Renal pelvis (tissue), 1 donor: ENCODE measurements at regions not wholly inside any gene's neighbourhood (a gene's known extent, or its start where the extent isn't known, plus 50 kb on each side); places are given as distances from the start of the nearest gene placed in this dataset.

Experiments used
- DNase-seq: peaks from one replicate; pipeline ENCODE4 v3.0.0-alpha.2; 2013

DNA sequence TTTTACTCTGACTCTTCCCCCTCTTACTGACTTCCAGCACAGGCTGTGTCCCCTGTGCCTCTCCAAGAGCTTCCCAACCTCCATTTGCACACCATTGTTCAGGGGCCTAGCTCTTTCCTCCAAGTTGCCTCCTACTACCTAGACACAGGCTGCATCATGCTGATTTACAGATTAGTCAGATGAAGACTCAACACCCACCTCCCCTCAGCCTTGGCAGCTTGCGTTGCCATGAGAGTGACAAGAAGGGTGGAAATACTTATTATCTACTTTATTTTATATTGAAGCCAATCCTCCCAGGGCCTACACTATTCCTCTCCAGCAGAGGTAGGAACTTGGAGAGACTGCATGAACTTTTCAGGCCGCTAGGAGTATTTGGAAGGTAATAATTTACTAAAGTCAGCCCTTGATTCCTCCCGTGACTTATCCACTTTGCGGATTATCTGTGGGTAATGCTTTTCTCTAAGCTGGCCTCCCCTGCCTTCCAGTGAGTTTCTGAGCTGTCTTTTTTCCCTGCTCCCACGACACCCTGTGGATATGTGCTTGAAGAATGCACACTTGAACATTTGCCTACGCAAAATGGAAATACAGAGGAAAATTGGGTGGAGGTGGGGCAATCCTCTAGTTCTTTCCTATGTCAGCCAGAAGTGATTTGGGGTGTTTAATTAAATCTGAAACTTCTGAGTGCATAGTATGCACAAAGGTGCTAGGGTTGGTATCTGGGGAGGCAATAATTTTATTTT, 74.1 kb upstream of the TMEM164 start:
- DNase-seq, result no peak

DNA sequence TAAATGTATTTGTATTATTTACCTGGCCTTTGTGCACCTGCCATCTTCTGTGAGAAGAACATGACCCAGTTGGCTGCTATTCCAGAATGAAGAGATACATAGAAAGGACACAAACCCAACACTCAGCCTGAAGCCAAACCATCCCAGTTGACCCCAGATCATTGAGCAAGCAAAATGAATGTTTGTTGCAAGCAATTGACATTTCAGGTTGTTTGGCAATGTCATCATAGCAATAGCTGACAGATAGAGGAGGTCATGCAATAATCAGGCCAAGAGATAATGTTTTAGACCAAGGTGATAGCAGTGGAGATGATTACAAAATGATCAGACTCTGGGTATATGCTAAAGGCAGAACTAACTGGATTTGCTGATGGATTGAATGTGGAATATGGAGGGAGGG, 71.2 kb upstream of the TMEM164 start:
- no peak for DNase-seq

DNA sequence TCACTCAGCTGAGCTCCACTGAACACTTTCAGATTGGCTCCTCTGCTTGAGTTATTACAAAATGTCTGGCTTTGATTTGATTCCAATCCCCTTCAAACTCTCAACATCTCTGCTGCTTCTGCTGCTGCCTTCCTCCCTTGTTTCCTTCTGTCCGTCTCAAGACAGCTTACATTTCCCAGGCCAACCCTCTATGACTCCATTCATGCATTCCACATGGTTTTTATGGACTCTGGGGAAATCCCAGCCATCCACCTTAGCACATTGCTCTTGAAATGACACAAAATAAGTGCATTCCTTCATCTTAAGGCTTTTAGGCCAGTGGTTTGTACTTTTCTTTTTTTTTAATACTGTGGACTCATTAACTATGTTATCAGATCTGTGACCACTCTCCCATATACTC, 68.5 kb upstream of the TMEM164 start:
- DNase-seq, result no peak

DNA sequence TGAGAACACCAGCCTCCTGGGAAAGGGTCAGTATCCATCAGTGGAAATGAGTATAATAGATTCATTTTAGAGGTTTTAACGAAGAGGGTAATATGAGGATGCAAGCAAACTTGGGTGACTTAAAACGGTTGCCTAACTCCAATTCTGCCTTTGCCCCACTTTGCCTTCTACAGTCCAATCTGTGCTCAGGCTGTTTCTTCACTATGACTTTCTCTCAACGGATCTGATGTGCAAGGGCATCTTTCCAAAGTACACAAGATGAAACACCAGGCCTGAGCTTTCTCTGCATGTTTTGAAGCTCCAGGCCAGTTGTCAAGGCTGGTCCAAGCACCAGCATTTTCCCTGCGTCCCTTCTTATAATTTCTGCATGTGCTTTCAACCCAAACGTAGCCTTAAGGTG, 68.0 kb upstream of the TMEM164 start:
- DNase-seq, result no peak

DNA sequence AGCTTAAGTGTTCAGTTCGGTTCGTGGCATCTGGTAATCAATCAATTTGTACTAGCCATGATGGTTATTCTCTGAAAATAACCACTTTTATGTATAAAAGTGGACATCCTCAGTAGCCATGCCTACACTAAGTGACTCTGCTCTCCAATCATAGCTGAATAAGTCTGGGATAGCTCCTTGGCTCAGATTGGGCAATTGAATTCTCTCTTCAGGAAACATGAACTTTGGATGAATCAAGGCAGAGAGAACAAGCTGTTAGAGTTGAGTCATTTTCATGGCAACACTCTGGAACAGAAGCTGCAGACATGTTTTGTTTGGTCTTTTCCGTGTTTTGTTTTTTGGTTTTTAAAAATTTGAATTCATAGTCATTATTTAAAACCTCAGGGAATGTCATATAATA, 66.8 kb upstream of the TMEM164 start:
- DNase-seq, result no peak

DNA sequence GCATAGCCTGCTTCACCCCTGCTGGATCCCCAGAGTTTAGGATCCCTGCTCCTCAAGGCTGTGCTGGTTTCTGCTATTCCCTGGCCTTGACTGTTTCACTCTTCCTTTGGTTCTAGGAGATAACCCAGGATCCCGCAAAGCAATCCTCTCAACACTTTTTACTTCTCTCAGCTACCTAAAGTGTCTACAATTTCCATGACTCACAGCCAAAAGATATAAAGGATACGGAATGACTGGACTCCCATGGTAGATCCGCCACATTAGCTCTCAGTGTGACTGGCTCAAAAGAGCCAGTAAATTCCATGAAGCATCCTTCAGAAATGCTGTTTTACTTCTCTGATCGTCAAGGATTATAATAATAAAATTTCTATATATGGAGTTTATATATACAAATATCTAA, 66.3 kb upstream of the TMEM164 start:
- DNase-seq, result no peak

DNA sequence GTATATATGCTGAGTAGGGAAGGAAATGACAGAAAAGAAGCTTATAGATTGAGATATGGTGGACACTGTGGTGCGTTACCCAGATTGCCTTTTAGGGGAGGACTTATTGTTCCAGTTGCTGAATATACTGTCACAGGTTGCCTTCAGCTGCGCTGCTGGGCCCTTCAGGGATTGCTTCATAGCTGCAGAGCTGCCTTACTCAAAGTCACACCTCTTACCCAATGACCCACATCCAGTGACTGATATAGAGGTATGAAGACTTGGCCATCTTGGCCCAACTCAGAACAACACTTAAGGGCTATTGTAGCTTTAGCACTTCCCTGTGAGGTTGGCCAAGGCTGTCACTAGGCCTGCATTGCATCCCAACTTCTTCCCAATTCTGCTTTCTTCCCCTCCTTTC, 63.4 kb upstream of the TMEM164 start:
- DNase-seq, result no peak

DNA sequence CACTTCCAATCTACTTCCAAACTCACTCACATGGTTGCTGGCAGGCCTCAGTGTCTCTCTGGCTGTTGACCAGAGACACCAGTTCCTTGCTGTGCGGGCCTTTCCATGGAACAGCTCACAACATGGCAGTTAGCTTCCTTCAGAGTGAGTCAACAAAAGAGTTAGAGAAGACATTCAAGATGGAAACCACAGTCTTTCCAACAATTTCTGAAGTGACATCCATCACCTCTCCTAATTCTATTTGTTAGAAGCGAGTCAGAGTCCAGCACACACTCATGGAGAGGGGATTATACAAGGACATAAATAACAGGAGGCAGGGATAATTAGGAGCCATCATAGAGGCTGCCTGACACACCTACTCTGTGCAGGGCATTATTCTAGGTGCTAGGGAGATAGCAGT, 62.5 kb upstream of the TMEM164 start:
- no peak for DNase-seq

DNA sequence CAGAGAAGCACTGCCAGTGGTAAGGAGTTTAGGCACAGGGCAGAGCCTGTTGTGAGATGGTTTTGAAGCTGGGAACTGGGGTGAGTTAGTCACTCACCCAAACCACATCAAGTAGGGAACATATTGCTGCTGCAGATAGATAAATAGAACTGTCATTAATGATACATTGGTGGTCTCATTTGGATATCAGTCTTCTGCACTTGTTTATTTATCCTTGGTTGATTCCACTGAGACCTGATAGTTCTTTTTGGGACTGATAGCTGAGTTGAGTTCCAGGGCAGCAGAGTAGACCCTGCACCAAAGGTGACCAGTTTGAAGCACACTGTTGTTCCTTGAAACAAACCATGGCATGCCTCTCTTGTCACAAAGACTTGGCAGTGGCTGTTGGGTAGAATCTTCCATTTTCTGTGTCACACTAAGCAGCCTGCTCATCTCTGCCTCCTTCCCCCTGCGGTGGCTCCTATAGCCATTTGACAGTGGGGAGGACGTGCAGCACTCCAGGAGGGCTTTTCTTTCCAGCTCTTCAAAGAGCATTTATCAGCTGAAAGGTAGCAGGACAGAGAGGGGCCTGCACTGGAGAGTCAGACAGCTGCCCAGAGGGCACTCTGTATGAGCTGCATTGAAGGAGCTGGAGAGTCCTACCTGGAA, 59.7 kb upstream of the TMEM164 start:
- DNase-seq, result no peak

DNA sequence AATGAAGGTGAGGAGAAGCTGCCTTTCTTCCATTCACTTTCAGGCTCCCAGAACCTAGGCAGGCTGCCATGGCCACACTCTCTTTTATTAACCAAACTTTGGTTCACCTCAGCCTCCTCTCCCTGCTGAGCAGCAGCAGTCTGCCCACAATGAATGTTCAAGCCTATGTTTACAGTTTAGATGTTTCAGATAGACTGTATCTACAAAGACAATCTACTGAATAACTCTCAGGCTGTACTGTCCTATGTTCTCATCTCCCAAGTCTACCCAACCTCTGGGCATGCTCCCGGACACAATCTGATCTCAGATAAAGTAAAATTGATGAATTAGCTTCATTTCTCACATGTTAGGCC, 59.2 kb upstream of the TMEM164 start:
- no peak for DNase-seq

DNA sequence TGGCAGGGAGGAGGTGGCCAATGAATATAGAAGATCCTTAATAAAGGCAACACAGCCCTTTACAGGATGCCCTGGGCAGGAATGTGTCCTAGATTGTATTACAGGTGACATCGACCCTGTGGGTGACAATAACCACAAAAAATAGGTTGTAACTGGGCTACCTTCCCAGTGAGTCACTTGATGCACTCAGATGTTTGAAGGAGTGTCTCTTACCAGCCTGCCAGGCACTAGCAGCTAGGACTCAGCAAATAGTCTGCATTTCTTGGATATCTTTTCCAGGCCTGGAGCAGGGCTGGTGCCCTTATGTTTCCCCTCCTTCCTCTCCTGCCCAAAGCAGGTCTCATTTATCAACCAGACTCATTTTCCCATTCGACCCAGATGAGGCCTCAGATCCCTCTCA, 50.9 kb upstream of the TMEM164 start:
- DNase-seq, result no peak

DNA sequence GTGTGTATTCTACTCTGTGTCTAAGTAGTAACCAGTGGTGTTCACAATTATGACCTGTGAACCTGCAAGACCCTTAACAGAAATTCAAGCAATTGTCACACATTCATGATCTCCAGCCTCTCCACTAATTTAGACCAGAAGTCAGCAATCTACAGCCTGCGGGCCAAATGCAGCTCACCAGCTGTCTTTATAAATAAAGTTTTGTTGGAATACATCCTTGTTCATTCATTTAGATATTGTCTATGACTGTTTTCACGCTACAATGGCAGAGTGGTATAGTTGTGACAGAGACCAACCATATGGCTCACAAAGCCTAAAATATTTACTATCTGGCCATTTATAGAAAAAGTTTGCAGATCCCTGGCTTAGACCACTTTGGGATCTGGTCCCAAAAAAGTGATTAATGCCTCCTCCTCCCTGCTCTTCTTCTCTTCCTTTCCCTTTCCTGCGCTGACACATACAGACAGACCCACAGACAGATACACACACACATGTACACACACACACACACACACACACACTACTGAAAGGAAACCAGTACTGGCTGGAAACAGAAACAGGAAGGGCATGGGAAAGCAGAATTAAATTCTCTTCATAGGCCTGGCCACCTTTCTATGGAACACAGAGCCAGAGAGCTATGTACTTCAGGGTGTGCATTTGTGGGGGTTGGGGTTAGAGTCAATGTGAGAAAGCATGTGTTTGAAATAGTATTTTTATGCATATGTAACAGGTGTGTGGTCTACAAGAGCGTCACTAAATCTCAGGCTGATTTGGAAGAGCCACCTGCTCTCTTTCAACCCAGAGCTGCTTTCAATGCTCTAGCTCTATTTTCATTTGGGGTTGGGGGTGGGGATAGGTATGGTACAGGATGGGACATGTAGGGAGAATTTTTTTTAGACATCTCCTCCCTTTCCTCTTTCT, 49.7 kb upstream of the TMEM164 start:
- no peak for DNase-seq
